Kidney epithelial cell (primary cell): ENCODE measurements at regions not wholly inside any gene's neighbourhood (a gene's known extent, or its start where the extent isn't known, plus 50 kb on each side); places are given as distances from the start of the nearest gene placed in this dataset.

ENCODE experiments used
- DNase-seq: peaks from one replicate; pipeline ENCODE4 v3.0.0-alpha.2; 2010; ENCODE audit warnings: low read depth
- H3K27me3 ChIP-seq: 2 replicates; pipeline ENCODE4 v1.6.0; 2011; ENCODE audit warnings: low read length; ENCODE audit not compliant: control insufficient read depth, insufficient read depth
- H3K36me3 ChIP-seq: 2 replicates; pipeline ENCODE4 v1.5.1; 2011; ENCODE audit warnings: low read length; ENCODE audit not compliant: control insufficient read depth, insufficient read depth
- H3K4me3 ChIP-seq: 2 replicates; pipeline ENCODE4 v1.5.1; 2011; ENCODE audit warnings: low read depth, mild to moderate bottlenecking, control low read depth, low read length
- TF ChIP-seq, protein P1 (sequence below): IDR thresholded peaks from 2 replicates; pipeline ENCODE4 v1.5.1; 2011; ENCODE audit warnings: mild to moderate bottlenecking, moderate library complexity, low read length, control low read depth, inconsistent platforms; ENCODE audit not compliant: insufficient read depth, poor library complexity, severe bottlenecking

DNA sequence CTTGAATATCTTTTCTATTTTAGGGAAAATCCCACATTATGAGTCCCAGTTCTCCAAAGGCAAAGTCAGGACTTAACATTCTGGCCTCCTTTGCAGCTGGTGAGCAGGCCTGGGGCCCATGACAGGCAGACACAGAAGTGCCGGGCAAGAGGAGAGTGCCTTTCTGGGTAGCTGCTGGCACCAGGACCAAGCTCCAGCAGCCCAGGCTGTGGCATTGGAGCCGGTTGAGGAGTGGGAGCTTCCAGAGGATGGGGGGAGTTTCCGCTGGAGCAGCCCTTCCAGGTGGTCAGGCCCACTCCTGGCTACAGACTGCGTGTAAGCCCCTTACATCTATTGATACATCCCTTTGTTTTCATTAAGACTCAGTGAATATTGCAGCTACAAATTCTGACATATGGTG is 123.9 kb downstream of the URB2 start:
- DNase-seq, result no peak
- TF ChIP-seq, protein P1, sequence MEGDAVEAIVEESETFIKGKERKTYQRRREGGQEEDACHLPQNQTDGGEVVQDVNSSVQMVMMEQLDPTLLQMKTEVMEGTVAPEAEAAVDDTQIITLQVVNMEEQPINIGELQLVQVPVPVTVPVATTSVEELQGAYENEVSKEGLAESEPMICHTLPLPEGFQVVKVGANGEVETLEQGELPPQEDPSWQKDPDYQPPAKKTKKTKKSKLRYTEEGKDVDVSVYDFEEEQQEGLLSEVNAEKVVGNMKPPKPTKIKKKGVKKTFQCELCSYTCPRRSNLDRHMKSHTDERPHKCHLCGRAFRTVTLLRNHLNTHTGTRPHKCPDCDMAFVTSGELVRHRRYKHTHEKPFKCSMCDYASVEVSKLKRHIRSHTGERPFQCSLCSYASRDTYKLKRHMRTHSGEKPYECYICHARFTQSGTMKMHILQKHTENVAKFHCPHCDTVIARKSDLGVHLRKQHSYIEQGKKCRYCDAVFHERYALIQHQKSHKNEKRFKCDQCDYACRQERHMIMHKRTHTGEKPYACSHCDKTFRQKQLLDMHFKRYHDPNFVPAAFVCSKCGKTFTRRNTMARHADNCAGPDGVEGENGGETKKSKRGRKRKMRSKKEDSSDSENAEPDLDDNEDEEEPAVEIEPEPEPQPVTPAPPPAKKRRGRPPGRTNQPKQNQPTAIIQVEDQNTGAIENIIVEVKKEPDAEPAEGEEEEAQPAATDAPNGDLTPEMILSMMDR, result no peak
- H3K27me3 ChIP-seq, result no peaks in the 10 kb centered on the region
- H3K36me3 ChIP-seq, result no peaks in the 10 kb centered on the region
- H3K4me3 ChIP-seq, result no peak overlapping the region

DNA sequence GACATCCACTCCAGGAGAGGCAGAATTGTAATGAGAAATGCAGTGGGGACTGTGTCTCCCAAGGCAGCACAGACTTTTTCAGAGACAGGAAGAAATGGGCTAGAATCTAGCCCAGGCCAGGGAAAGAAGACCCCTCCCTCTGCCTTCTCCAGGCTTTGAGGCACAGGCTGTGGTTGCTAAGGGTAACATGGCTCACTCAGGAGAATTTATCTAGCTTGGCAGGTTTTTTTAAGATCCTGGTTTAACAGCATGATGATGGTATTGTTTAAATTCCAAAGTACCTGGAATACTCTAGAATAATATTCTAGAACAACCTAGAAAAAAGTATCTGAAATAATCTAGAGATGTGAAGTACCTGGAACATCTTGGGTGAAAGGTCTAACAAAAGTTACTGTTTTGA is 125.6 kb downstream of the URB2 start:
- H3K4me3 ChIP-seq, result no peak overlapping the region
- H3K27me3 ChIP-seq, result no peaks in the 10 kb centered on the region
- DNase-seq, result no peak
- TF ChIP-seq, protein P1, result no peak
- no peaks in the 10 kb centered on the region for H3K36me3 ChIP-seq

DNA sequence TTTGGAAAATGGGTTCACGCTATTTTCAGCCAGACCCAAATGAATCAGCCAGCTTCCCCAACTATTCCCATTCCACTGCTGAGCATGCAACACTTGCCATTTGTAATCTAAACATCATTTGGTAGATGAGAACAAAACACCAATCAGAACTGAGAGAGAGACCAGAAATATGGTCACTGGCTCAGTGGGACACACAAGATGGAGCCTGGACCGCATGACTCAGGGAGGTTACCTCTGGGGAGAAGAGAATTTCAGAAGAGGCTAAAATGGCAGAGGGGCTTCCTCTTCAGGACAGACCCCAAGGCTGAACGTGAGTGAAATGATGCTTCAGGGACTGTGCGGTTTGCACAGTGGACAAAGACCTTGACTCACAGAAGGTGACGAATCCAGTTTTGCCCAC is 126.6 kb downstream of the URB2 start:
- Histone ChIP-seq H3K4me3 (no peak overlapping the region), H3K36me3 (no peaks in the 10 kb centered on the region), H3K27me3 (no peaks in the 10 kb centered on the region)
- TF ChIP-seq, protein P1, result no peak
- DNase-seq, result no peak

DNA sequence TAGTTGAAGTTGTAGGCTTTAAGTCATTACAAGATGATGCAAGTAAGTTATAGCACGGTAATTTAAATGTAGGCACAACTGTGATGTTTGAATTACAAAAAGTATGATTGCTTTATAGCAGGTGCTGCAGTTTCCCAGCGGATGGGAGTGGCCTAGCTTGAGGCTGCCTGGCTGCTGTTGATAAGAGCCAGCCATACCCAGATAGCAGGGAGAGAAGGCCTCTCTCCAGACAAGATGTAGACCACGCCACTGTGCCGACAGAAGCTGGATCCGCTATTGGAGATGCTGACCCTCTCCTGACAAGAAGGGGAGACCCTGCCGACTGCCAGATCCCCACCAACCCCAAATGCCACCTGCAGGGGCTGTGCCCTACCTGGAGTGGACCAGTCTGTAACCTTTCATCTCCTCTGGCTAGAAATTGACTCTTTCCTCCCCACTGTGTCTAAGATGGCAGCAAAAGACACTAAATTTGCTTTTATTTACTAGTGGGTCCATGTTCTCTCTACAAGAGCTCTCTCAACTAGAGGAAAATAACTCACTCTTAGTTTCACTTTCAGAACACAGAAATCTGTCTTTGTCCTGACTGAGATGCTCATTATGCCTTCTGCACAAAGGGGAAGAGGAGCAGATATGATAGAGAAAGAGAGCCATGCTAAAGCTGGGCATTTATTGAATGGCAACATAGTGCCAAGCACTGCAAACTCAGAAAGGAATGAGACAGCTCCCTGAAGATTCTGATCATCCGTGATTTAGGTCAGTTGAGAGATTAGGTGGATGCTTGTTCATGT is 127.9 kb downstream of the URB2 start:
- no peak for DNase-seq
- Histone ChIP-seq H3K36me3 (no peaks in the 10 kb centered on the region), H3K4me3 (no peak overlapping the region), H3K27me3 (no peaks in the 10 kb centered on the region)
- TF ChIP-seq, protein P1, result no peak

DNA sequence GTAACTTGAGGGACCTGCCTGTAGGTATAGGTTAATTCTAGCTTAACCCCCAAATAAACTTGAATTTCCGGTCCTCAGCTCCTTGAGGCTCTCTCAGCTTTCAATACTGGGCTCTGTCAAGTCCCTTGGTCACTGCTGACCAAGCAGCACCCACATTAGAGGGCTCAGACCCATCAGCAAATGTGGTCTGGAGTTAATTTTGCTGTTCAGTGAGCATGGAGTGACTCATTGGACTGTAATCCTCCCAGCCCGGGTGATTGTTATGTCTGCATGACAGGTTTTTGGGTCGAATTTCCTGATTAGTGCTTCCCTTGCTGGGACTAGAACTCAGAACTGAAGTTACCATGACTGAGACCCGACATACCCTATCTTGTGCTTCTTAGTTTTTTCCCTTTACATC is 130.6 kb downstream of the URB2 start:
- no peaks in the 10 kb centered on the region for H3K36me3 ChIP-seq
- DNase-seq, result peak; percentile 96
- TF ChIP-seq, protein P1, result no peak
- no peaks in the 10 kb centered on the region for H3K27me3 ChIP-seq
- no peak overlapping the region for H3K4me3 ChIP-seq

DNA sequence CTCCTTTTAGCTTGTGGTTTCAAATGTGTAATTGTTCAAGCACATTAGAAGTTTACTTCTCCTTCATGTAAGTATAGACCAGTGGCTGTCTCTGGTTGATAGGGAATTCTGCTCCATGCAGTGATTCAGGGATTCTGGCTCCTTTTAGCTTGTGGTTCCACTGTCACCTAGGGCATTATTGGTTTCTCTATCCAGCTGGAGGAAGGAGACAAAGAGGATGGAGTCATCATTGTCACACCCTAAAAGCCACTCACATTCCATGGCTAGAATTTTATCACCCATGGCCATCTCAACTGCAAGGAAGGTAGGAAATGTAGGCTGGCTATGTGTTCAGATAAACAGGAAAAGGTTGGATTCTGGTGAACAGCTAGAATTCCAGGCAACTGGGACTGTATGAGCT is 131.2 kb downstream of the URB2 start:
- TF ChIP-seq, protein P1, result no peak
- Histone ChIP-seq H3K36me3 (no peaks in the 10 kb centered on the region), H3K4me3 (no peak overlapping the region), H3K27me3 (no peaks in the 10 kb centered on the region)
- DNase-seq, result no peak
